ENCODE measurements at regions not wholly inside any gene's neighbourhood (a gene's known extent, or its start where the extent isn't known, plus 50 kb on each side); places are given as distances from the start of the nearest gene placed in this dataset.

GRCh38 chr18:50444539-50444938, 69.7 kb downstream of the SKA1 start:
- TF ChIP-seq GATA1 (IDR thresholded peaks at IDR 0.05; ENCODE audit: low read depth, low read length) = no peak
- no peak for TF ChIP-seq POLR2A (IDR thresholded peaks at IDR 0.05; ENCODE audit: low read length)
- no peak for DNase-seq

GRCh38 chr18:50446629-50447028, 71.8 kb downstream of the SKA1 start:
- no peak for TF ChIP-seq POLR2A (IDR thresholded peaks at IDR 0.05; ENCODE audit: low read length)
- no peak for TF ChIP-seq GATA1 (IDR thresholded peaks at IDR 0.05; ENCODE audit: low read depth, low read length)
- DNase-seq = no peak

- TF ChIP-seq POLR2A (IDR thresholded peaks at IDR 0.05; ENCODE audit: low read length) (no peak), GATA1 (IDR thresholded peaks at IDR 0.05; ENCODE audit: low read depth, low read length) (no peak)
- DNase-seq = no peak
These were observed 72.4 kb downstream of the SKA1 start for GRCh38 chr18:50447102-50447741.

GRCh38 chr18:50447952-50448351, 73.1 kb downstream of the SKA1 start:
- no peak for DNase-seq
- TF ChIP-seq POLR2A (IDR thresholded peaks at IDR 0.05; ENCODE audit: low read length) (no peak), GATA1 (IDR thresholded peaks at IDR 0.05; ENCODE audit: low read depth, low read length) (no peak)

GRCh38 chr18:50451100-50451842, 76.4 kb downstream of the SKA1 start:
- no peak for DNase-seq
- no peak for TF ChIP-seq POLR2A (IDR thresholded peaks at IDR 0.05; ENCODE audit: low read length)
- no peak for TF ChIP-seq GATA1 (IDR thresholded peaks at IDR 0.05; ENCODE audit: low read depth, low read length)

- no peak for DNase-seq
- TF ChIP-seq GATA1 (IDR thresholded peaks at IDR 0.05; ENCODE audit: low read depth, low read length) (no peak), POLR2A (IDR thresholded peaks at IDR 0.05; ENCODE audit: low read length) (no peak)
These were observed 78.3 kb downstream of the SKA1 start for GRCh38 chr18:50453014-50453680.

GRCh38 chr18:50453732-50454131, 78.9 kb downstream of the SKA1 start:
- DNase-seq = no peak
- TF ChIP-seq POLR2A (IDR thresholded peaks at IDR 0.05; ENCODE audit: low read length) = no peak
- TF ChIP-seq GATA1 (IDR thresholded peaks at IDR 0.05; ENCODE audit: low read depth, low read length) = no peak

GRCh38 chr18:50454387-50454988, 79.6 kb downstream of the SKA1 start:
- no peak for DNase-seq
- TF ChIP-seq GATA1 (IDR thresholded peaks at IDR 0.05; ENCODE audit: low read depth, low read length) = no peak
- no peak for TF ChIP-seq POLR2A (IDR thresholded peaks at IDR 0.05; ENCODE audit: low read length)

DNA sequence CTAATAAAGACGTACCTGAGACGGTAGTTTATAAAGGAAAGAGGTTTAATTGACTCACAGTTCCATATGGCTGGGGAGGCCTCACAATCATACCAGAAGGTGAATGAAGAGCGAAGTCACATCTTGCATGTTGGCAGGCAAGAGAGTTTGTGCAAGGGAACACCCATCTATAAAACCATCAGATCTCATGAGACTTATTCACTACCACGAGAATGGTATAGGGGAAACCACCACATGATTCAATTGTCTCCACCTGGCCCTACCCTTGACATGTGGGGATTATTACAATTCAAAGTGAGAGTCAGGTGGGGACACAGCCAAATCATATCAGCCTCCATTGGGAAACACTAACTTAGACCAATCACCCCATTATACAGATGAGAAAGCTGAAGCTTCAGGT, 81.4 kb downstream of the SKA1 start:
- TF ChIP-seq POLR2A (IDR thresholded peaks at IDR 0.05; ENCODE audit: low read length) = no peak
- no peak for TF ChIP-seq GATA1 (IDR thresholded peaks at IDR 0.05; ENCODE audit: low read depth, low read length)
- DNase-seq = no peak

- DNase-seq = no peak
- no peak for TF ChIP-seq POLR2A (IDR thresholded peaks at IDR 0.05; ENCODE audit: low read length)
- no peak for TF ChIP-seq GATA1 (IDR thresholded peaks at IDR 0.05; ENCODE audit: low read depth, low read length)
These were observed 82.8 kb downstream of the SKA1 start for GRCh38 chr18:50457639-50458038.

- DNase-seq = no peak
- TF ChIP-seq POLR2A (IDR thresholded peaks at IDR 0.05; ENCODE audit: low read length) = no peak
- no peak for TF ChIP-seq GATA1 (IDR thresholded peaks at IDR 0.05; ENCODE audit: low read depth, low read length)
These were observed 83.5 kb downstream of the SKA1 start for GRCh38 chr18:50458366-50458765.

- no peak for TF ChIP-seq POLR2A (IDR thresholded peaks at IDR 0.05; ENCODE audit: low read length)
- no peak for TF ChIP-seq GATA1 (IDR thresholded peaks at IDR 0.05; ENCODE audit: low read depth, low read length)
- no peak for DNase-seq
These were observed 84.0 kb downstream of the SKA1 start for GRCh38 chr18:50458796-50459195.

- DNase-seq = no peak
- TF ChIP-seq POLR2A (IDR thresholded peaks at IDR 0.05; ENCODE audit: low read length) (no peak), GATA1 (IDR thresholded peaks at IDR 0.05; ENCODE audit: low read depth, low read length) (no peak)
These were observed 85.2 kb downstream of the SKA1 start for GRCh38 chr18:50460062-50460461.

DNA sequence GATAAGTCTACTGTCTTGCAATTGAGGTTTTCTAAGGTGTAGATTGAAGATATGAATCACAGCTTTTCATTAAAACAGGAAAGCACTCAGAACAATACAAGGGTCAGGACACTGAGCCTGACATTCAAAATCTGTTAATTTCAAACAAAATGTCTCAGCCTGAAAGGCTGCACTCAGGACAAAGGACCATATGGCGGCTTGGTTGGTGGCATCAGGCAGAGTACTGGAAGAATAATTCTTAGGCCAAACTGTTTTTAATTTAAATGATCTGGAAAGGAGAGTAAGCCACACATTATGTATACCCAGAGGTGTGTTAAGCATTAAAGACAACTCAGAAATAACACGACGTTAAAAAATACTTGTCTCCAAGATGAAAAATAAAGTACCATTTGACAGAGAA, 85.9 kb downstream of the SKA1 start:
- DNase-seq = no peak
- TF ChIP-seq POLR2A (IDR thresholded peaks at IDR 0.05; ENCODE audit: low read length) (no peak), GATA1 (IDR thresholded peaks at IDR 0.05; ENCODE audit: low read depth, low read length) (no peak)
